AG08396 (cell line): ENCODE measurements at regions not wholly inside any gene's neighbourhood (a gene's known extent, or its start where the extent isn't known, plus 50 kb on each side); places are given as distances from the start of the nearest gene placed in this dataset.

ENCODE experiments used
- DNase-seq: peaks from one replicate; pipeline ENCODE4 v3.0.0; 2012; ENCODE audit warnings: low spot score, mixed read lengths

DNA sequence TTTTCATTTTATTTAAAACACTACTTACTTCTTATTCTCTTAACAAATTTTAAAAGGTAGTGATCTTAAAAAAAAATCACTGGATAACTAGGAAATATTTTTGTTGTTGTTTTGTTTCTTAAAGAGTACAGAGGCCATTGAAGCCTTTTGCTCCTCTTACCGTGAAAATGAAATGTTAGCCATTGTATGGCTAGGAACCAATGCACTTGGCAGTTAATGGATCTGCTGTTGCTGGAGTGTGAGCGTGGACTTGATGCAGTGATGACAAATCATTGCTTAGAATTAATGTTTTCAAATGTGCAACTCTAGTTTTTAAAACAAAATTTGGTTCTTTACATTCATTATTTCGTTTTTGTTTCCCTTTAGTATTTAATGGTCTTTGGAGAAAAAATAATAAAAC, 162.3 kb downstream of the HAUS1 start:
- DNase-seq: no peak

DNA sequence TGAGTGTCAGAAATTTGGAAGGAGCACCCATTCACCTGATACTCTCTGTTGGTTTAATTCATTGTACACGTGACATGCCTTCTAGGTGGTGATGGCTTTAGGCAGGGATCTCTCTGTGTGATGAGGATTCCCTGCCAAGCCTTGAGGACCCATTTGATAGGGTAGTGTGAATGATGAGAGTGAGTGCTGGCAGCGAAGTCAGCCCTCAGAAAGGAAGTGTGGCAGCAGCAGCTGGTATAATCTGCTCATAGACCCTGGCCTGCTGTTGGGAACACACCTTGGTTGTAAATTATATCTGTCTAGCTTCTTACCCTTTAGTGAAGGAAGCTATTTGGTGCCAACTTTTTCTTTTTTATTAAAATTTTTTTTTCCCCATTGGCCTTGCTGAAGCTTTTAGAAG, 164.5 kb downstream of the HAUS1 start:
- DNase-seq: no peak

DNA sequence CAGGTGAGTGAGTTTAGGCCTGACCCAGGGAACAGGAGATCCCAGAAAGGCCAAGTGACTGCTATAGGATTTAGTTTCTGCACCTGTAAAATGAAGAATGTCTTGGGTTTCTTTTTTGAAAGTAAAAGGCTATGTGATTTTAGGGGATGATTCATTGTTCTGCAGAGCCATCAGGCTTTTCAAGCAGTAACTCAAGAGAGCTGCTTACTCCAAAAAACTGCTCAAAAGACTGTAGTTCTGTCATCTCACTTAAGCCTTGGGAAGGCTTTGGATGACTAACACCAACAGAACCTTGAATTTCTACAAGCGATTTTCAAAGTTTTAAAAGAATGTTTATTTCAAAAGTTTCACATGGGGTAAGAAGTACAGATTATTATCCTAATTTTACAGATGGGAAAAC, 165.1 kb downstream of the HAUS1 start:
- no peak for DNase-seq

GRCh38 chr18:46271488-46271887, 167.3 kb downstream of the HAUS1 start:
- DNase-seq: no peak

DNA sequence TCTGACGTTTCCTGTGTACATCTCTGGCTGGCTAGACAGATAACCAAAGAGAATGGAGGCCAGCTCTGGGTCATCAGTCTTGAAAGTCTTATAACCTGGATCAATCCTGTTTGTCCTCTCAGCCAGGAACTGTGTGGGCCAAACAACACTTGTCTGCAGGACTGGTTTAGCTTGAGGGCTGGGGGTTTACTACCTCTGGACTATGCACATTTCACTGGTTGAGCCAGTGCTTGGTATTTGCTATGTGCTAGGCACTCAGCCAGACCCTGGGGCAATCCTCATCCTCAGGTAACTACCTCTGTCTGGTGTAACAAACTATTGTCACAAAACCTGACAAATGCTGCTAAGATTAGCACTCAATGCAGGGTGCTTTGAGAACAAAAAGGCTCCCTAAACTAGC, 169.7 kb downstream of the HAUS1 start:
- no peak for DNase-seq

- no peak for DNase-seq
These were observed 170.1 kb downstream of the HAUS1 start for GRCh38 chr18:46274266-46274665.

- DNase-seq: no peak
These were observed 171.2 kb downstream of the HAUS1 start for GRCh38 chr18:46275370-46275769.

GRCh38 chr18:46276748-46277147, 172.6 kb downstream of the HAUS1 start:
- DNase-seq: no peak

DNA sequence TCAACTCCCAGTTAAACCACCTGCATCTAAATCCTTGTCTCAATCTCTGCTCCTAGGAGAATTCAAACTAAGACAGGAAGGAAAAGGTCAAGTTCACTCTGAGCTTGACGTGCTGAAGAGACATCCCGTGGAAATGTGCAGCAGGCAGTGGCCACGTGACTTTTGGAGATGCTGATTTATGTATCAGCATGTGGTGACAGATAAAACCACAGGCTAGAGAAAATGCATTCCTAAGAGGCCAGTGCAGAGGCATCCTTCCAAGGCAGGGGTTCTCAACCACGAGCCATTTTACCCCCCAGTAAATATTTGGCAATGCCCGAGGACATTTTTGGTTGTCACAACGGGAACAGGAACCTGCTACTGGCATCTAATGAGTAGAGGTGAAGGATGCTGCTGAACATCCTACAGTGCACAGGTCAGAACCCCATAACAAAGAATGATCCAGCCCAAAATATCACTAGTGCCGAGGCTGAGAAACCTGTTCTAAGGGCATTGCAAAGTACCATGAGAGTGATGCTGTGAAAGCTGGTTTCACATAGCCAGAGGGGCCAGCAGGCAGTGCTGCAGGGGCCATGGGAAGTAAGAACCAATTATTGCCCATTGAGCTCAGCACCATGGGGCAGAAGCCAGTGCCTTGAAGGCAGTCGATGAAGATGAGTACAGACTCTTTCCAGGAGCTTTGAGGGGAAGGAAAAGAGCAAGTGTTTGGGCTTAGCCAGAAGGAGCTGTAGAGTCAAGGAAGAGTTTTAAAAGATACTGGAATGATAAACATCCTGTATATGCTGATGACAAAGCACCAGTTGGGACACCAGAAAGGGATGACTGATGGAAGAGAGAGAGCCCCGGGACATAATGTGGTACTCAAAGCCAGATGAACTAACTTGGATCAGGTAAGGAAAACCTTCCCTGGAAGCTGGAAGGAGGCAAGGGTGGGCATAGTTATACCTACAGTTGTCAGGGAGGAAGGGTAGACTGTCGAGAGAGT, 174.6 kb downstream of the HAUS1 start:
- DNase-seq: peak; percentile 31

- no peak for DNase-seq
These were observed 175.5 kb downstream of the HAUS1 start for GRCh38 chr18:46279673-46280072.

DNA sequence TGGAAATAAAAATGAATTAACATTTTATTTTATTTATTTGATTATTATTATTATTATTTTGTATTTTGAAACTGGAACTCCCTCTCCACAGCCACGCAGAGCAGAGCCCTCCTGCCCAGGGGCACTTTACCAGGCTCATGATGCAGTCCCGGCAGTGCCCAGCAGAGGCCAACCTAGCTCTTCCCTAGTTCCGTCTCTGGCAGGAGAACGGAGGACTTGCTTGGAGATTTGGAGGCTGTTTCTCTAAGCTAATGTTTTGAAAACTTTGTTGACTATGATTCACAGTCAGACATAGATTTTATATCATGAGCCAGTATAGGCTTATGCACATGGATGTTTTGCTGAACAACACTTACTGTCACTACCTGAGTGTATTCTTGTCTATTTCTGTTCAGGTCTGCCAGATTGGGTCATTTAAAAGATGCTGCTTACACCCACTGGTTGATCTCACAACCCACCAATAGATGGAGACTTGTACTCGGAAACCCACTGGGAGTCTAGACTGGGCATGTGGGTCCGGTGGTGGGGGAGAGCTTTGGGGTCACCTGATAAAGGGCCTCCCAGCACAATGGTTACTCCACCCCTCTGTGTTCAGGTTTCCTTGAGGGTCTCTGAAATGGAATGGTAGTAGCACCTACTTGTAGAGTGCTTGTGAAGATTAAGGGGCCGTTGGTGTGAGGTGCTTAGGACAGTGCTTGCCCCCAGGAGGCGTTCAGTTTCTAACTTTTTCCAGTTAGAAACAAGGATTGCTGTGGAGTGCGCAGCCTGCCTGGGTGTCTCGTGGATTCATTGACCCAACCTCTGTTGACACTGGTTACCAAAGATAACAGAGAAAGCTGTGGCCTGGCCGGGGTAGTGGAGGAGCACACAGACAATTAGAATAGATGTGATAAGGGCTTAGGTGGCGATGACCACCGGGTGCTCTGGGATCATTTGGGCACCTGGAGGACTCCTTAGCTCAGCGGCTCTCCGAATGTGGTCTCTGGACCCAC, 177.3 kb downstream of the HAUS1 start:
- DNase-seq: peak; percentile 75

GRCh38 chr18:46282177-46282570, 178.0 kb downstream of the HAUS1 start:
- DNase-seq: no peak

- no peak for DNase-seq
These were observed 178.5 kb downstream of the HAUS1 start for GRCh38 chr18:46282646-46283045.

GRCh38 chr18:46283268-46283667, 179.1 kb downstream of the HAUS1 start:
- DNase-seq: no peak

- DNase-seq: no peak
These were observed 179.7 kb downstream of the HAUS1 start for GRCh38 chr18:46283895-46284295.

DNA sequence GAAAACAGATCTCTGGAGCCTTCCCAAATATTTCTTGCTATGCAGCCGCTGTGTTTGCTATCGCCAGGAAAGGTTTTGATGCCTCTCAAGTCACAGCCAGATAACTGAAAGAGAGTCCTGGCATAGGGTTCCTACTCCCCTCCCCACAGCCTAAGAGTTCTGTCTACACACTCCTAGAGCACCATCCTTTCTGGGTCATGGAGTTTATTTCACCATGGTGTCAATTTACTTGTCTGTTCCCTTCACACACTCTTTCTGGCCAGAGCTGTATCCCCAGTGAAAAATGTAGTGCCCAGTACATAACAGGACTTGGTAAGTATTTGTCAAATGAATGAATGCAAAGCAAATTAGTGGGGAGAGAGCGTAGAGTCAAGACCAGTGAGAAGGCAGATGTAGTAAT, 185.3 kb downstream of the HAUS1 start:
- no peak for DNase-seq

DNA sequence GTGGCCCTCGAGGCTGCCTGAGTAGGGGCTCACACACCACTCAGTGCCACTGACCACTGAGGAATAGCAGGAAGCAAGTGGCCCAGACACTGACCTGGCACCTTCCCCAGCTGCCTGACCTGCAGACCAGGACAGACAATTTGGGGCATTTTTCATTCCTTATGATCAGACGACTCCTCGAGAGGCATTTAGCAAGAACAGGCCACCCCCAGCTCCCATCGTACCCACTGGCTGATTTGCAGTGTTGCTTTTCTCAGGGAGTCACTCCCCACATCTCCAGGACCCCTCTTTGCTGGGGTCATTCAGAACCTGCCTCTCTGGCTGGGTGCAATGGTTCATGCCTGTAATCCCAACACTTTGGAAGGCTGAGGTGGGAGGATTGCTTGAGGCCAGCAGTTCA, 185.7 kb downstream of the HAUS1 start:
- DNase-seq: no peak

DNA sequence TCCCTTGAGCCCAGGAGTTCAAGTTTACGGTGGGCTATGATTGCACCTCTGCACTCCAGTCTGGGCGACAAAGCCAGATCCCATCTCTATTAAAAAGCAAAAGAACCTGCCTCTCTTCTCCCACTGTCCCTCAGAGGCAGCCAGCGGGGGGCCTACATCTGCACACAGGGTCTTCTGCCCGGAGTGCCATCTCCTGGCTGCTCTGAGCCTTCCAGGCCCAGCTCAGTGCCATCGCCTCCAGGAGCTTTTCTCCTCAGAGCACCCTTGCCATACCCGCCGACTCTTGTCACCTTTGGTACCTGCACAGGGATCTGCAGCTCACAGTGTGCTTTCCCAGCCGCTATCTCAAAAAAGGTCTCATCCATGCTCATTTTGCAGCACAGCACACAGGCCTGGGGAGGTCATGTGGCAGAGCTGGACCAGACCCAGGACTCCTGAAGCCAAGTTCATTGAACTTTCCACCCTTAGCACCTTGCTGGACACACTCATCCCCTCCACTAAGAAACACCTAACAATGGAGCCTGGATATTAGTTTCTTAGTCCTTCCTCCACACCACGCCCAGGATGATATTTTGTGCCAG, 186.3 kb downstream of the HAUS1 start:
- no peak for DNase-seq

GRCh38 chr18:46291149-46291548, 187.0 kb downstream of the HAUS1 start:
- DNase-seq: no peak

- no peak for DNase-seq
These were observed 189.6 kb downstream of the HAUS1 start for GRCh38 chr18:46293742-46294181.

- no peak for DNase-seq
These were observed 190.1 kb downstream of the HAUS1 start for GRCh38 chr18:46294318-46294717.

DNA sequence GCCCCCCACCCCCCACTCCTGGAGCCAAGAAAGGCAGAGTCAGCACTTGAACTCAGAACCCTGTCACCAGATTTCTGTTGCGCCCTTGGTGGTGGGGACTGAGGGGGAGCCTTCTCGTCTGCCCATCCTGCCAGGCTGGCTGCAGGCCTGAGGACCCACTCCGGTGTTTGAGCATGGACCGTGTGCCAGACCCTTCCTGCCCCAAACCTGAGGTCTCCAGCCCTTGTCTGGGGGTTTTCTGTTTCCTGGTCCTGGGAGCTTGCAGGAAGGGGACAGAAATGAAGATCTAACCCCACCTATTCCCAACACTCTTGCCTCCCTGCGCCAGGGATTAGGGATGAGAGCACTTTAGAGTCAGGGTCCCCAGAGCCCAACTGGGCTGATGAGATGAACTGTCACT, 190.6 kb downstream of the HAUS1 start:
- no peak for DNase-seq
